Muscle layer of duodenum (tissue), 2 donors: ENCODE measurements at regions not wholly inside any gene's neighbourhood (a gene's known extent, or its start where the extent isn't known, plus 50 kb on each side); places are given as distances from the start of the nearest gene placed in this dataset.

Experiments
- H3K27ac ChIP-seq: one replicate; pipeline ENCODE4 v1.7.0; 2013; ENCODE audit warnings: mild to moderate bottlenecking, low read length
- H3K27me3 ChIP-seq: one replicate; pipeline ENCODE4 v1.7.0; 2013; ENCODE audit warnings: low read depth, mild to moderate bottlenecking, control low read depth, low read length
- H3K36me3 ChIP-seq, 2 donors: one replicate each; pipeline ENCODE4 v1.7.0; 2013; ENCODE audit warnings: low read length in 2 of 2, control low read depth in 1 of 2, mild to moderate bottlenecking in 1 of 2; ENCODE audit not compliant: insufficient read depth in 2 of 2, control insufficient read depth in 1 of 2
- H3K4me1 ChIP-seq, 2 donors: one replicate each; pipeline ENCODE4 v1.7.0; 2013; ENCODE audit warnings: low read length in 2 of 2, mild to moderate bottlenecking in 2 of 2, control low read depth in 1 of 2, moderate library complexity in 1 of 2; ENCODE audit not compliant: insufficient read depth in 2 of 2, control insufficient read depth in 1 of 2
- H3K4me3 ChIP-seq, 2 donors: one replicate each; pipeline ENCODE4 v1.7.0; 2013; ENCODE audit warnings: low read length in 2 of 2, low read depth in 1 of 2, mild to moderate bottlenecking in 1 of 2
- H3K9me3 ChIP-seq, 2 donors: one replicate each; pipeline ENCODE4 v1.7.0; 2013; ENCODE audit warnings: low read length in 2 of 2, control low read depth in 1 of 2, mild to moderate bottlenecking in 1 of 2; ENCODE audit not compliant: control insufficient read depth in 1 of 2
- donor health status: healthy.

DNA sequence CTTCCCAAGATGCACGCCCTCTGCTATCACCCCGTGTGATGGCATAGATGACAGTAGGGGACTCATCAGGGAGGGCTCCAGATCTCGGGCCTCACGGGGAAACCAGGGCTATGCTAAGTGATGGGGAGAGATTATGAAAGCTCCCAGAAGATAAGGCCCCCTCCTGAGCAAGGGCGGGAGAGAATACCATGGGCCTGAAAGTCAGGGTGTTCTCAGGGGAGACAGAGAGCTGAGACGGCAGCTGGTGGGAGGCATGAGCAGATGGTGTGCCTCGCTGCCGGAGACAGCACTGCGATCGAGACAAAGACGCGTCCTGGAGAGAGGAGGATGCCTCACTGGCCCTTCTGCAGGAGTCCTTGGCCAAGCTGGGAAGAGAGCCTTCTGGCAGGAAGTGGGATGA is 106.5 kb upstream of the ADPGK start:
- Histone ChIP-seq H3K27me3 (no peaks in the 10 kb centered on the region), H3K36me3 (no peaks in the 10 kb centered on the region), H3K27ac (no peak overlapping the region), H3K4me3 (no peak overlapping the region), H3K9me3 (peaks cover 5 to 8% of the 10 kb centered on the region in 2 donors), H3K4me1 (no peaks in the 10 kb centered on the region)

- H3K4me3 ChIP-seq, result no peak overlapping the region
- peaks cover 5 to 7% of the 10 kb centered on the region in 2 donors for H3K9me3 ChIP-seq
- H3K27ac ChIP-seq, result no peak overlapping the region
- no peaks in the 10 kb centered on the region for H3K4me1 ChIP-seq
- no peaks in the 10 kb centered on the region for H3K27me3 ChIP-seq
- no peaks in the 10 kb centered on the region for H3K36me3 ChIP-seq
Observed at GRCh38 chr15:72889545-72889944, 106.0 kb upstream of the ADPGK start.

DNA sequence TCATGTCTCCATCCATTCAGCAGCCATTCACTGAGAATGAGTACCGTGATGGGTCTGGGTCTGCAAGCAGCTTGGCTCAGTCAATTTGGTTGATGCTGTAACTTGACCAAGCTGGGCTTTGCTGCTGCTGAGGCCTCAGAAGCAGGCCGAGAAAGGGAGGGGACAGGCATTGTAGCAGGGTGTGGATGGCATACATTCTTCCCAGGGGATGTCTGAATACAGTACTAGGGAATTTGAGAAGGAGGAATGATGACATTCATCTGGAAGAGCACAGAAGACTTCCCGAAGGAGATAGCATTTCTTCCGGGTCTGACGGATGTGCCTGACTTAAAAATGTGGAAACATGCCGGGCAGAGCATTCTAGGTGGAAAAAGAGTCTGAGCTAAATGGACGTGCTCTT is 105.3 kb upstream of the ADPGK start:
- no peaks in the 10 kb centered on the region for H3K4me1 ChIP-seq
- no peaks in the 10 kb centered on the region for H3K27me3 ChIP-seq
- no peaks in the 10 kb centered on the region for H3K36me3 ChIP-seq
- H3K27ac ChIP-seq, result no peak overlapping the region
- H3K9me3 ChIP-seq, result peaks cover 0 to 6% of the 10 kb centered on the region in 2 donors
- H3K4me3 ChIP-seq, result no peak overlapping the region

DNA sequence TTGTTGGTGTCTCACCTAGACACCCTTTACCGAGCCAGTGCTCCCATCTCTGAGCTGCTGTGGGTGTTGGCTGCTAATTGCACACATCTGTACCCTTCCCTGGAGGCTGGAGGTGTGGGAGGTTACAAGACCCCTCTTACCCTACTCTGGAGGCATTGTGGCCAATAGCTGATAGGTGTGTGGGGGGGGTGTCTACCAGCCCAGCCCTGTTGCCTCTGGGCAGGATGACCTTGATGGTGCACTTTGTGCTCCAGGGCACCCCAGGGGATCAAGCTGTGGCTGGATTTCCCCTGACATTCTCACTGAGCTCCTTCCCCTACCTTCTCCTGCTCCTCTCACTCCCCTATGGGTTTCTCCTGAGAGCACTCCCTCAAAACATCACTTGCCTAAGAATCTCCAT is 104.7 kb upstream of the ADPGK start:
- H3K27me3 ChIP-seq, result no peaks in the 10 kb centered on the region
- peaks cover 0 to 2% of the 10 kb centered on the region in 2 donors for H3K9me3 ChIP-seq
- H3K4me3 ChIP-seq, result no peak overlapping the region
- H3K36me3 ChIP-seq, result no peaks in the 10 kb centered on the region
- no peaks in the 10 kb centered on the region for H3K4me1 ChIP-seq
- no peak overlapping the region for H3K27ac ChIP-seq

- H3K36me3 ChIP-seq, result no peaks in the 10 kb centered on the region
- H3K27me3 ChIP-seq, result no peaks in the 10 kb centered on the region
- H3K27ac ChIP-seq, result no peak overlapping the region
- no peak overlapping the region for H3K4me3 ChIP-seq
- H3K9me3 ChIP-seq, result peaks cover 0 to 4% of the 10 kb centered on the region in 2 donors
- no peaks in the 10 kb centered on the region for H3K4me1 ChIP-seq
Observed at GRCh38 chr15:72887376-72887775, 103.8 kb upstream of the ADPGK start.

- Histone ChIP-seq H3K4me1 (no peaks in the 10 kb centered on the region), H3K27me3 (no peaks in the 10 kb centered on the region), H3K9me3 (peaks cover 0 to 5% of the 10 kb centered on the region in 2 donors), H3K27ac (no peak overlapping the region), H3K36me3 (no peaks in the 10 kb centered on the region), H3K4me3 (no peak overlapping the region)
Observed at GRCh38 chr15:72884311-72884710, 100.8 kb upstream of the ADPGK start.

DNA sequence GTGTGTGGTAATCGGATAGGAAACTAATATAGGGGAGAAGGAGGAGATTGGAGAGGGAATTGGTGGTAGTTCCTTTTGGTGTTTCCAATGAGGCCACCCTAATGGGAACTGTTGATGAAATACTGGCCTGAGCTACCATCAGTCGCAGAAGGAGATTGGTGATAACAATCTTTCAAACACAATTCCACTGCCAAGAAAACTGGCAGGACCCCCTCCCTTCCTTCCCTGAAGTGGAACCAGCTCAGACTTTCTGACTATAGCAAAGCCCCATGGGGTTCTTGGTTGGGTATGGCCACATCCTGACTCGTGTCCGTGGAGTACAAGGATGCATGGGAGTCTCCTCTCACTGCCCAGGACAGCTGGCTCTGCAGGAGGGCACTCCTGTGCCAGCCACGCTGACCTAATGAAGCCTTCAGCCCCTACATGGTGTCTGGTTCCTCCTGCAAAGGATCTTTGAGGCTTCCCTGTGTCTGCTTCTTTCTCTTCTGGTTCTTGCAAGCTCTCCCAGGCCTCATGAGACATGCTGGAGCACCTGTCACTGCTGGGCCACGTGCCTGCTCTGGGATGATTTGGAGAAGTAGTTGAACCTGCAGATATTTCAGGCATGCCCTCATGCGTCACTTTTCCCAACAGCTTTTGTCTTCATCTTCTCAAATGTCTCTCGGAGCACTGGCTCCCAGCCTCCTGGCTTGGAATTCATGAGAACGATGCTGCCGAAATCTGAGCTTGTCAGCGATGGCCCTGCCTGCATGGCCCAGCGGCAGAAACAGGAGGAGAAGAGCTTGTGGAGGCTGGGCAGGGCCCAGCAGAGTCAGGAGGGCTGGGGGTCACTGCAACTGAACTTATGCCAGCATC is 90.0 kb upstream of the ADPGK start:
- Histone ChIP-seq H3K36me3 (no peaks in the 10 kb centered on the region), H3K27me3 (no peaks in the 10 kb centered on the region), H3K9me3 (no peaks in the 10 kb centered on the region), H3K4me1 (peaks cover 0 to 6% of the 10 kb centered on the region in 2 donors), H3K27ac (no peak overlapping the region), H3K4me3 (no peak overlapping the region)

DNA sequence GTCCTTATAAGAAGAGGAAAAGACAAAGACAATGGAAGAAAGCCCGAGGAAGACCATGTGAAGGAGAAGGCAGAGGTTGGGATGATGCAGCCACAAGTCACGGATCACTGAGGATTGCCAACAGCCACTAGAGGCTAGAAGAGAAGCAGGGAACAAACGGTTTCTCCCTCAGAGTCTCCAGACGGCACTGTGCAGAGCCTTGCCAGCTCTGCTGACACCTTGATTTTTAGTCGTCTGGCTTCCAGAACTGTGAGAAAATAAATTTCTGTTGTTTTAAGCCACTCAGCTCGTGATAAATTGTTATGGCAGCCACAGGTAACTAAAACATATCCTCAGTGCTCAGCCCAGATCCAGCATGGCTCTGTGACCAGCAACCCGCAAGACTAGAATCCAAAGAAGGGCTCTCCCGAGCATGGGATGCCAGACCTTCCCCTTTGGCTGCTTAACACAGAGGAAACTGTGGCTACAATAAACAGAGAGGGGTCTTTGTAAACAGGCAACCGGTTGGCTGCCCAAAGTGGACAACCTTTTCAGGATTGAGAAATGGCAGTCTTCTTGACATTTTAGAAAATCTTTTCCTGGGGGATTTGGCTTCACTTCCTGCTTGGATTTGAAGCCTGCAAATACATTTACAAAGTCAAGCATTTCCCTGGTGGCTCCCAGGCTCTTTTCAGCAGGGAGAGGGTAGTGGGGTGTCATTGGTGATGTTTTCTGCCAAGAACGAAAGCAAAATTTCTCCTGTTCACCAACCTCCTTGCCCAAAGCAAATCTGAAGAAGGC is 88.7 kb upstream of the ADPGK start:
- Histone ChIP-seq H3K4me3 (no peak overlapping the region), H3K4me1 (peaks cover 0 to 6% of the 10 kb centered on the region in 2 donors), H3K9me3 (no peaks in the 10 kb centered on the region), H3K27me3 (no peaks in the 10 kb centered on the region), H3K36me3 (no peaks in the 10 kb centered on the region), H3K27ac (no peak overlapping the region)

DNA sequence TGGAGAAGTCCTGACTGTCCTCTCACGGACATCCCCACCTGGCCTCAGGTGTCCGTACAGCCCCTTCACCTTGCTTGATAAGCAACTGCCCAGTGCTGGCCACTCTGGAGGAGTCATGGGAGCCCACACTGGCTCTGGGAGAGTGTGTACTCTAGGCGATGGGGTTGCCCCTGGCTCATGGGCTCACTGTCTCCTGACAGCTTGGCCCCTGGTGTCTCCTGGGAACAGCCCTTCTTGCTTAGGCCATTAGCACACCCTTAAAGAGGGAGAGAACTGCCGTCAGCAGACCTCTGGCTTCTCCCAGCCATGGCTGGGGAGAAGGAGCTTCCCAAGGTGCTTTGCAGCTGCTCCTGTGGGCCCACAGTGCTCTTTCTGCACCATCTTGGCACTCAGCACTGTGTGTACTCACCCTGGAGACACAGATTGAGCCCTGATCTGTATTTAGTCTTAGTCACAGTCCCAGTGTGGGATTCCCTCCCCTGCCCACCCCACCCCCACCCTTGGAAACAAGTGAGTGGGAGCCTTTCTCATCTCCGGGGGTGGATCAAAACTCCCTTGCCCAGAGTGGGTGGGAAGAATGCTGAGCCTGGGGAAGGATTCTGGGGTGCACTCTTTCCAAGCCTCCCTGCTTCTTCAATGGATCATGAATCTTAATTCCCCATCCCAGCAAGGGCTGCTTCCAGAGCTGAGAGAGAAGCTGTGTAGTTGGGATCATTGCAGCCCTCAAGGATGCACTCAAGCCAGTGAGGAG is 83.5 kb upstream of the ADPGK start:
- no peak overlapping the region for H3K27ac ChIP-seq
- no peaks in the 10 kb centered on the region for H3K27me3 ChIP-seq
- no peaks in the 10 kb centered on the region for H3K4me1 ChIP-seq
- H3K4me3 ChIP-seq, result no peak overlapping the region
- H3K36me3 ChIP-seq, result no peaks in the 10 kb centered on the region
- H3K9me3 ChIP-seq, result no peaks in the 10 kb centered on the region

GRCh38 chr15:72866182-72866581 is 82.6 kb upstream of the ADPGK start:
- no peak overlapping the region for H3K27ac ChIP-seq
- H3K4me1 ChIP-seq, result no peaks in the 10 kb centered on the region
- no peaks in the 10 kb centered on the region for H3K36me3 ChIP-seq
- no peaks in the 10 kb centered on the region for H3K9me3 ChIP-seq
- H3K27me3 ChIP-seq, result no peaks in the 10 kb centered on the region
- no peak overlapping the region for H3K4me3 ChIP-seq

- Histone ChIP-seq H3K9me3 (no peaks in the 10 kb centered on the region), H3K4me1 (no peaks in the 10 kb centered on the region), H3K36me3 (no peaks in the 10 kb centered on the region), H3K27me3 (no peaks in the 10 kb centered on the region), H3K27ac (no peak overlapping the region), H3K4me3 (no peak overlapping the region)
Observed at GRCh38 chr15:72865486-72865885, 81.9 kb upstream of the ADPGK start.
